CD14-positive monocyte (primary cell): ENCODE measurements at regions not wholly inside any gene's neighbourhood (a gene's known extent, or its start where the extent isn't known, plus 50 kb on each side); places are given as distances from the start of the nearest gene placed in this dataset.
"Not testable (repeated sequence)": the region's sequence is repeated elsewhere in the genome, so short reads cannot be mapped to it uniquely, and the experiment has no call there.

Source experiments
- DNase-seq, 3 donors: peaks; one replicate each; pipeline ENCODE4 v3.0.0-alpha.2; 2011 to 2022
- H2AFZ ChIP-seq: 2 replicates; pipeline ENCODE4 v1.6.0; 2012; ENCODE audit warnings: mild to moderate bottlenecking, low read depth, low read length, inconsistent platforms; ENCODE audit not compliant: insufficient read depth, poor library complexity, severe bottlenecking
- H3K27ac ChIP-seq, 2 donors: 1 replicate in 1 of 2; 2 replicates in 1 of 2; pipeline ENCODE4 v1.5.1; 2012 to 2013; ENCODE audit warnings: low read length in 2 of 2, control low read depth in 1 of 2, inconsistent platforms in 1 of 2, low read depth in 1 of 2, mild to moderate bottlenecking in 1 of 2
- H3K27me3 ChIP-seq, 2 donors: one replicate each; pipeline versions ENCODE4 v1.6.0 to v1.6.1; 2011 to 2013; ENCODE audit warnings: low read length in 2 of 2; ENCODE audit not compliant: control insufficient read depth in 2 of 2, insufficient read depth in 2 of 2
- H3K36me3 ChIP-seq, 2 donors: replicated peaks in 1 of 2; 1 replicate in 1 of 2; 2 replicates in 1 of 2; pipeline versions ENCODE4 v1.5.1 to v1.6.1; 2012 to 2013; ENCODE audit warnings: low read length in 2 of 2, control low read depth in 1 of 2, inconsistent platforms in 1 of 2, mild to moderate bottlenecking in 1 of 2; ENCODE audit not compliant: insufficient read depth in 2 of 2, control insufficient read depth in 1 of 2
- H3K4me1 ChIP-seq, 2 donors: 1 replicate in 1 of 2; 2 replicates in 1 of 2; pipeline versions ENCODE4 v1.5.1 to v1.6.1; 2012 to 2013; ENCODE audit warnings: low read length in 2 of 2, control low read depth in 1 of 2, inconsistent platforms in 1 of 2, mild to moderate bottlenecking in 1 of 2, moderate library complexity in 1 of 2; ENCODE audit not compliant: insufficient read depth in 2 of 2, control insufficient read depth in 1 of 2
- H3K4me2 ChIP-seq: replicated peaks from 2 replicates; pipeline ENCODE3; 2012; ENCODE audit warnings: low read length, moderate library complexity, mild to moderate bottlenecking; ENCODE audit not compliant: poor library complexity, severe bottlenecking; ENCODE audit errors: extremely low read depth
- H3K4me3 ChIP-seq, 3 experiments: fragments of 200-600 bp in 1 of 3; sonication (generic) in 1 of 3; replicated peaks in 1 of 3; 1 replicate in 2 of 3; 2 replicates in 1 of 3; pipeline ENCODE4 v1.5.1; 2011 to 2013; ENCODE audit warnings: low read length in 3 of 3, mild to moderate bottlenecking in 3 of 3, control low read depth in 2 of 3, low read depth in 2 of 3, inconsistent platforms in 1 of 3, moderate library complexity in 1 of 3
- H3K79me2 ChIP-seq: 2 replicates; pipeline ENCODE4 v1.6.0; 2012; ENCODE audit warnings: mild to moderate bottlenecking, control low read depth, inconsistent platforms, low read length, moderate library complexity; ENCODE audit not compliant: insufficient read depth
- H3K9ac ChIP-seq: 2 replicates; pipeline ENCODE4 v1.6.0; 2017; ENCODE audit warnings: low read length, mild to moderate bottlenecking; ENCODE audit not compliant: insufficient read depth, poor library complexity, severe bottlenecking
- H3K9me3 ChIP-seq, 2 donors: replicated peaks in 1 of 2; 1 replicate in 1 of 2; 2 replicates in 1 of 2; pipeline versions ENCODE4 v1.5.1 to v1.6.1; 2012 to 2013; ENCODE audit warnings: low read length in 2 of 2, control low read depth in 1 of 2; ENCODE audit not compliant: control insufficient read depth in 1 of 2, insufficient read depth in 1 of 2
- H4K20me1 ChIP-seq: 2 replicates; pipeline ENCODE4 v1.6.0; 2012; ENCODE audit warnings: mild to moderate bottlenecking, low read length, control low read depth, moderate library complexity; ENCODE audit not compliant: insufficient read depth
- H3K27ac Mint-ChIP-seq, 7 donors: one replicate each; pipeline ENCODE4 v1.8.0; 2020; ENCODE audit warnings: mild to moderate bottlenecking in 7 of 7, mixed read lengths in 7 of 7, moderate library complexity in 6 of 7, inconsistent platforms in 2 of 7
- H3K27me3 Mint-ChIP-seq, 3 donors: one replicate each; pipeline ENCODE4 v1.8.0; 2021 to 2022; ENCODE audit warnings: low read depth in 3 of 3, mild to moderate bottlenecking in 3 of 3, mixed read lengths in 3 of 3, moderate library complexity in 3 of 3, inconsistent platforms in 1 of 3
- H3K36me3 Mint-ChIP-seq, 2 donors: one replicate each; pipeline ENCODE4 v1.8.0; 2020; ENCODE audit warnings: mixed read lengths in 2 of 2, inconsistent platforms in 1 of 2, mild to moderate bottlenecking in 1 of 2
- H3K4me1 Mint-ChIP-seq: one replicate; pipeline ENCODE4 v1.8.0; 2020; ENCODE audit warnings: mild to moderate bottlenecking, mixed read lengths
- H3K4me3 Mint-ChIP-seq, 2 donors: one replicate each; pipeline ENCODE4 v1.8.0; 2020; ENCODE audit warnings: mild to moderate bottlenecking in 2 of 2, mixed read lengths in 2 of 2, moderate library complexity in 1 of 2
- H3K9me3 Mint-ChIP-seq, 7 donors: one replicate each; pipeline ENCODE4 v1.8.0; 2020 to 2022; ENCODE audit warnings: mixed read lengths in 7 of 7, mild to moderate bottlenecking in 6 of 7, moderate library complexity in 6 of 7, inconsistent platforms in 2 of 7
- WGBS: methylation state at CpG from one replicate; pipeline ENCODE4 v1.1.5; 2013; ENCODE audit warnings: missing lambda C conversion rate; ENCODE audit not compliant: insufficient coverage; 5-methylcytosine and 5-hydroxymethylcytosine counted together
- intact Hi-C, 2 donors: fragments of 100-400 bp; cut with micrococcal nuclease; formaldehyde crosslinking; loops; one replicate each; pipeline versions ENCODE4 v1.15.0 to v1.15.1; 2023
- TF ChIP-seq, protein P1 (sequence below): fragments of 200-600 bp; IDR thresholded peaks from one replicate; pipeline ENCODE4 v1.8.0; 2022; ENCODE audit warnings: antibody characterized with exemption, mild to moderate bottlenecking

GRCh38 chr13:21261487-21262216 is 85.2 kb downstream of the MRPL57 start:
- H3K4me3 Mint-ChIP-seq, H3K27ac ChIP-seq, H3K27me3 ChIP-seq, intact Hi-C loops, H3K79me2 ChIP-seq, H3K4me3 ChIP-seq, H3K27ac Mint-ChIP-seq, DNase-seq, H3K9ac ChIP-seq, H3K36me3 ChIP-seq, H2AFZ ChIP-seq, H3K4me1 ChIP-seq, H3K36me3 Mint-ChIP-seq, H3K4me2 ChIP-seq, H4K20me1 ChIP-seq, H3K4me1 Mint-ChIP-seq, H3K27me3 Mint-ChIP-seq: not testable (repeated sequence)
- peaks cover 0 to 10% of the 10 kb centered on the region in 2 donors for H3K9me3 ChIP-seq
- 43% methylated on average over 1 of the region's 9 CpGs for WGBS
- peaks cover 0 to 13% (median 4%) of the 10 kb centered on the region in 7 donors for H3K9me3 Mint-ChIP-seq

- intact Hi-C loops, H3K27ac Mint-ChIP-seq, H3K4me3 Mint-ChIP-seq, H3K36me3 Mint-ChIP-seq, H3K27me3 ChIP-seq, DNase-seq, H3K36me3 ChIP-seq, H3K27ac ChIP-seq, H4K20me1 ChIP-seq, H3K79me2 ChIP-seq, H3K9ac ChIP-seq, H3K4me3 ChIP-seq, H3K4me1 Mint-ChIP-seq, H3K4me2 ChIP-seq, H2AFZ ChIP-seq, H3K27me3 Mint-ChIP-seq, H3K4me1 ChIP-seq: not testable (repeated sequence)
- H3K9me3 Mint-ChIP-seq: peaks cover 0 to 13% (median 4%) of the 10 kb centered on the region in 7 donors
- WGBS: no CpG with 5 or more reads among the region's 4 CpGs
- H3K9me3 ChIP-seq: peaks cover 0 to 10% of the 10 kb centered on the region in 2 donors
These were observed 87.5 kb downstream of the MRPL57 start for GRCh38 chr13:21263909-21264308.

DNA sequence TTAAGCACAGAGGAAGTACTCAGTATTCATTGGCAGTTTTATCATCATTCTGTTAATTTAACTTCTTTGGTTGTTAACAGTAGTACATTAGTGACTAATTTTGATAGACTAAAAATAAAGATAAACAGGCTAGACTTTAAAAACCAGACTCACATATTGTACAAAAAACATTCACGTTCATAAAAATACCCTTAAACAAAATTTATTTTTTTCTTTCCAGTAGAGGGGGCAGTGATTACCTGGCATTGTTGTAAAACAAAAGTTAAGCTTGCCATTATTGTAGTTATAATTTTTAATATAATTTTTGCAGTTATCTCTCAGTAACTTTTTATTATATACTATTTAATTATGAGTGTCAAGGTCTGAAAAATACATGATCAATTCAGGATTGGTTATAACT is 92.0 kb downstream of the MRPL57 start:
- H3K27ac Mint-ChIP-seq, H3K4me1 ChIP-seq, H3K4me1 Mint-ChIP-seq, H2AFZ ChIP-seq, H3K79me2 ChIP-seq, DNase-seq, H3K27ac ChIP-seq, H3K9ac ChIP-seq, H3K9me3 Mint-ChIP-seq, H3K36me3 ChIP-seq, H3K27me3 ChIP-seq, H3K27me3 Mint-ChIP-seq, intact Hi-C loops, H3K36me3 Mint-ChIP-seq, H3K4me3 ChIP-seq, H3K4me2 ChIP-seq, H3K9me3 ChIP-seq, H4K20me1 ChIP-seq, H3K4me3 Mint-ChIP-seq: not testable (repeated sequence)
- TF ChIP-seq, protein P1, sequence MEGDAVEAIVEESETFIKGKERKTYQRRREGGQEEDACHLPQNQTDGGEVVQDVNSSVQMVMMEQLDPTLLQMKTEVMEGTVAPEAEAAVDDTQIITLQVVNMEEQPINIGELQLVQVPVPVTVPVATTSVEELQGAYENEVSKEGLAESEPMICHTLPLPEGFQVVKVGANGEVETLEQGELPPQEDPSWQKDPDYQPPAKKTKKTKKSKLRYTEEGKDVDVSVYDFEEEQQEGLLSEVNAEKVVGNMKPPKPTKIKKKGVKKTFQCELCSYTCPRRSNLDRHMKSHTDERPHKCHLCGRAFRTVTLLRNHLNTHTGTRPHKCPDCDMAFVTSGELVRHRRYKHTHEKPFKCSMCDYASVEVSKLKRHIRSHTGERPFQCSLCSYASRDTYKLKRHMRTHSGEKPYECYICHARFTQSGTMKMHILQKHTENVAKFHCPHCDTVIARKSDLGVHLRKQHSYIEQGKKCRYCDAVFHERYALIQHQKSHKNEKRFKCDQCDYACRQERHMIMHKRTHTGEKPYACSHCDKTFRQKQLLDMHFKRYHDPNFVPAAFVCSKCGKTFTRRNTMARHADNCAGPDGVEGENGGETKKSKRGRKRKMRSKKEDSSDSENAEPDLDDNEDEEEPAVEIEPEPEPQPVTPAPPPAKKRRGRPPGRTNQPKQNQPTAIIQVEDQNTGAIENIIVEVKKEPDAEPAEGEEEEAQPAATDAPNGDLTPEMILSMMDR: peak; percentile 10
- WGBS: no CpG with 5 or more reads among the region's 1 CpG

DNA sequence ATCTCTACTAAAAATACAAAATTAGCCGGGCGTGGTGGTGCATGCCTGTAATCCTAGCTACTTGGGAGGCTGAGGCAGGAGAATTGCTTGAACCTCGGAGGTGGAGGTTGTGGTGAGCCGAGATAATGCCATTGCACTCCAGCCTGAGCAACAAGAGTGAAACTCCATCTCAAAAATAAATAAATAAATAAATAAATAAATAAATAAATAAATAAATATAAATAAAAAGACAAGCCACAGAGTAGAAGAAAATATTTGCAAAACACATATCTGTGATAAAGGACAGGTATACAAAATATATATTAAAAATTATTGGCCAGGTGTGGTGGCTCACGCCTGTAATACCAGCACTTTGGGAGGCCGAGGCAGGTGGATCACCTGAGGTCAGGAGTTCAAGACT is 96.0 kb downstream of the MRPL57 start:
- H3K79me2 ChIP-seq, H3K4me3 Mint-ChIP-seq, H2AFZ ChIP-seq, H3K27ac ChIP-seq, H3K27me3 ChIP-seq, DNase-seq, H3K9me3 ChIP-seq, H4K20me1 ChIP-seq, intact Hi-C loops, H3K4me3 ChIP-seq, H3K27me3 Mint-ChIP-seq, H3K4me2 ChIP-seq, H3K27ac Mint-ChIP-seq, H3K9ac ChIP-seq, H3K4me1 ChIP-seq, H3K36me3 ChIP-seq, H3K4me1 Mint-ChIP-seq, H3K9me3 Mint-ChIP-seq, H3K36me3 Mint-ChIP-seq: not testable (repeated sequence)
- WGBS: 94% methylated on average over 2 of the region's 6 CpGs
